ENCODE measurements at regions not wholly inside any gene's neighbourhood (a gene's known extent, or its start where the extent isn't known, plus 50 kb on each side); places are given as distances from the start of the nearest gene placed in this dataset.

DNA sequence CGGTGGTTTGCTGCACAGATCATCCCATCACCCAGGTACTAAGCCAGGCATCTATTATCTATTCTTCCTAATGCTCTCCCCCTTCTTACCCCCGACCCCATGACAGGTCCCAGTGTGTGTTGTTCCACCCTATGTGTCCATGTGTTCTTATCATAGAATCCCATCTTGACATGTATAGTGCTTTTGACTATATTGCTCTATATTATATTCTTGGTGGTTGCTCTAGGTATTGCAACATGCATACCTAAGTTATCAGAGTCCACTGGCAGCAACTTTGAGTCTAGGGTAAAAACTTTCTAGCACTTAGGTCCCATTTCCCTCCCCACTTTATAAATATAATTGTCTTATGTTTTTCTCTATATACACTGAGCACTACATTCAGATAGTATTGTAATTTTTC, 170.3 kb downstream of the TBX22 start:
- Histone ChIP-seq H4K20me1 (ENCODE audit: insufficient read depth, low read length) (no peaks in the 10 kb centered on the region), H3K4me2 (replicated peaks; ENCODE audit: extremely low read depth, low read length, poor library complexity, severe bottlenecking) (no peak overlapping the region), H2AFZ (ENCODE audit: insufficient read depth, low read depth, low read length, poor library complexity, severe bottlenecking) (no peak overlapping the region), H3K27me3 (ENCODE audit: control insufficient read depth in 2 of 2, insufficient read depth in 2 of 2, low read length in 2 of 2) (no peaks in the 10 kb centered on the region), H3K9ac (ENCODE audit: insufficient read depth, low read length, poor library complexity, severe bottlenecking) (no peak overlapping the region), H3K9me3 (replicated peaks in 1 of 2; ENCODE audit: control insufficient read depth in 1 of 2, insufficient read depth in 1 of 2, low read length in 2 of 2) (no peaks in the 10 kb centered on the region), H3K36me3 (replicated peaks in 1 of 2; ENCODE audit: control insufficient read depth in 1 of 2, insufficient read depth in 2 of 2, low read length in 2 of 2) (no peaks in the 10 kb centered on the region), H3K4me1 (ENCODE audit: control insufficient read depth in 1 of 2, insufficient read depth in 2 of 2, low read length in 2 of 2) (no peaks in the 10 kb centered on the region), H3K27ac (ENCODE audit: low read depth in 1 of 2, low read length in 2 of 2) (no peak overlapping the region), H3K4me3 (replicated peaks in 1 of 3; ENCODE audit: low read depth in 2 of 3, low read length in 3 of 3) (no peak overlapping the region), H3K79me2 (ENCODE audit: insufficient read depth, low read length) (no peaks in the 10 kb centered on the region)
- no peak overlapping the region for H3K4me3 Mint-ChIP-seq
- no CpG with 5 or more reads among the region's 2 CpGs for WGBS (ENCODE audit: insufficient coverage)
- peaks cover 6% of the 10 kb centered on the region for H3K4me1 Mint-ChIP-seq
- intact Hi-C loops (cut with micrococcal nuclease), result no loop called here
- no peaks in the 10 kb centered on the region for H3K36me3 Mint-ChIP-seq
- DNase-seq, result no peak
- H3K27me3 Mint-ChIP-seq (ENCODE audit: low read depth in 3 of 3), result peaks cover 0 to 3% (median 2%) of the 10 kb centered on the region in 3 donors
- H3K9me3 Mint-ChIP-seq, result peaks cover 0 to 3% (median 0%) of the 10 kb centered on the region in 7 donors
- TF ChIP-seq CTCF (IDR thresholded peaks at IDR 0.05), result no peak
- no peak overlapping the region for H3K27ac Mint-ChIP-seq

- TF ChIP-seq CTCF (IDR thresholded peaks at IDR 0.05), result no peak
- no peak overlapping the region for H3K9ac ChIP-seq (ENCODE audit: insufficient read depth, low read length, poor library complexity, severe bottlenecking)
- H2AFZ ChIP-seq (ENCODE audit: insufficient read depth, low read depth, low read length, poor library complexity, severe bottlenecking), result no peak overlapping the region
- no peaks in the 10 kb centered on the region for H4K20me1 ChIP-seq (ENCODE audit: insufficient read depth, low read length)
- no peak overlapping the region for H3K4me3 Mint-ChIP-seq
- H3K36me3 ChIP-seq (replicated peaks in 1 of 2; ENCODE audit: control insufficient read depth in 1 of 2, insufficient read depth in 2 of 2, low read length in 2 of 2), result no peaks in the 10 kb centered on the region
- H3K4me2 ChIP-seq (replicated peaks; ENCODE audit: extremely low read depth, low read length, poor library complexity, severe bottlenecking), result no peak overlapping the region
- no peak overlapping the region for H3K4me3 ChIP-seq (replicated peaks in 1 of 3; ENCODE audit: low read depth in 2 of 3, low read length in 3 of 3)
- H3K27me3 Mint-ChIP-seq (ENCODE audit: low read depth in 3 of 3), result peaks cover 1 to 3% (median 2%) of the 10 kb centered on the region in 3 donors
- H3K79me2 ChIP-seq (ENCODE audit: insufficient read depth, low read length), result no peaks in the 10 kb centered on the region
- H3K9me3 ChIP-seq (replicated peaks in 1 of 2; ENCODE audit: control insufficient read depth in 1 of 2, insufficient read depth in 1 of 2, low read length in 2 of 2), result peaks cover 0 to 5% of the 10 kb centered on the region in 2 donors
- no peak overlapping the region for H3K27ac Mint-ChIP-seq
- H3K27ac ChIP-seq (ENCODE audit: low read depth in 1 of 2, low read length in 2 of 2), result no peak overlapping the region
- H3K36me3 Mint-ChIP-seq, result no peaks in the 10 kb centered on the region
- no peak for DNase-seq
- 60% methylated on average over 1 of the region's 2 CpGs for WGBS (ENCODE audit: insufficient coverage)
- intact Hi-C loops (cut with micrococcal nuclease), result no loop called here
- H3K9me3 Mint-ChIP-seq, result peaks cover 0 to 20% (median 3%) of the 10 kb centered on the region in 7 donors
- no peaks in the 10 kb centered on the region for H3K27me3 ChIP-seq (ENCODE audit: control insufficient read depth in 2 of 2, insufficient read depth in 2 of 2, low read length in 2 of 2)
- H3K4me1 ChIP-seq (ENCODE audit: control insufficient read depth in 1 of 2, insufficient read depth in 2 of 2, low read length in 2 of 2), result no peaks in the 10 kb centered on the region
- no peaks in the 10 kb centered on the region for H3K4me1 Mint-ChIP-seq
Observed at GRCh38 chrX:80206647-80207046, 192.1 kb downstream of the TBX22 start.
